Superior temporal gyrus (tissue), 1 donor: ENCODE measurements at regions not wholly inside any gene's neighbourhood (a gene's known extent, or its start where the extent isn't known, plus 50 kb on each side); places are given as distances from the start of the nearest gene placed in this dataset.
A peak's percentile ranks its signal among the peaks of the same experiment; 100 is the strongest.

ENCODE experiments used
- DNase-seq: peaks from one replicate; pipeline ENCODE4 v3.0.0-alpha.2; 2016; ENCODE audit errors: extremely low spot score

GRCh38 chr11:123378096-123378495 is 52.0 kb upstream of the GRAMD1B start:
- DNase-seq = no peak

DNA sequence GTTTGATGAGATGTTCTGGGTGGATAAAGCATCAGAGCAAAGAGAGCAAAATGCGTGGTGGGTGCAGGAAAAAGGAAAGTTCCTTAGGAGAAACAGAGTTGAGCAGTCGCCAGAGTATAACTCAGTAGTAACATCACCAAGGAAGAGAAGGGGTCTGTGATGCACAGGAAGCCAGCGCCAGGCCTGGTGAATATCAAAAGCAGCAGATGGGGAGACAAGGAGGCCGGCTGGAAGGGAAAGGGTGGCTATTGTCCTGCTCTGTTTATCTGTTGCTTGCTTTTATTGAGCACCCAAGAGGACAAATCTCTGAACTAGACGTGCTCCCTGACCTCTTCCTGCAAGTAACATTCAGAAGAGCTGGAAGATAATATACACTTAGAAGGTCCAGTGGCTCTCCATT is 52.7 kb upstream of the GRAMD1B start:
- no peak for DNase-seq

GRCh38 chr11:123375832-123376231 is 54.2 kb upstream of the GRAMD1B start:
- DNase-seq = no peak

GRCh38 chr11:123374622-123374968 is 55.5 kb upstream of the GRAMD1B start:
- no peak for DNase-seq

DNA sequence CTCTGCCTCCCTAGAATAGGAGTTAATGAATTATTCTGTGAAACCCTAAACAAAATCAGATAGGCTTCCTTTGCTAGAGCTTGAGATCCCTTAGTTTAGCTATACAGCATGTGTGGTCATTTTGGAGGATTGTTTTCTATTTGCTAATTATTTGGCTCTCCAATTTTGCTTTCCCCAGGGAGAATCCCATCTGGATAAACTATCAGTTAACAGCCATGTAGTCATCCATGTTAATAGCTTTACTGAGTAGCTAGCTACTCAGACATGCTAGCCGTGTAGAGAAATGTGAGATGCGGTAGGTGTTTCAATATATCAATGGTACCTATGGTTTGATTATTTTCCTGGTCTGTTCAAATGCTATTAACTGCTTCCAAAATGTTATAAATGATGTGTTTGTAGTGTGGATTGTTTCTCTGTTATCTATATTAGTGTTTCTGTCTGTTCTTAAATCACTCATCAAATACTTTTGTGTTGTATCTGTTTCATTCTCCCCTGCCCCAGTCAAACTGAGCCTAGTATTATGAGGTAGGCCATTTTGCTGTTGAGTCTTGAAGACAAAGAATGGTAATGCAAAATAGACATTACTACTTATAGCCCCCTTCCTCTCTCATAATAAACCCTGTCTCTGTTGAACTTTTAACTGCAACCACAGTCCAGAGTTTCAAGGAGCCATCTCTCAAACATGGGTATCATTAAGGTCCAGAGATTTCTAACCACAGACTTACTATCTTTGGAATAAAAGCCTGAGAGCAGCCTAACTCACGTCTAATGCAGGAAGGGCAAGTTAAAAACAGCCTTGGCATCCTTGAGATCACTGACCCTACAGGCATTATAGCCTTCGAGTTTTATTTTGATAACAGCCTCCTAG is 56.1 kb upstream of the GRAMD1B start:
- no peak for DNase-seq

DNA sequence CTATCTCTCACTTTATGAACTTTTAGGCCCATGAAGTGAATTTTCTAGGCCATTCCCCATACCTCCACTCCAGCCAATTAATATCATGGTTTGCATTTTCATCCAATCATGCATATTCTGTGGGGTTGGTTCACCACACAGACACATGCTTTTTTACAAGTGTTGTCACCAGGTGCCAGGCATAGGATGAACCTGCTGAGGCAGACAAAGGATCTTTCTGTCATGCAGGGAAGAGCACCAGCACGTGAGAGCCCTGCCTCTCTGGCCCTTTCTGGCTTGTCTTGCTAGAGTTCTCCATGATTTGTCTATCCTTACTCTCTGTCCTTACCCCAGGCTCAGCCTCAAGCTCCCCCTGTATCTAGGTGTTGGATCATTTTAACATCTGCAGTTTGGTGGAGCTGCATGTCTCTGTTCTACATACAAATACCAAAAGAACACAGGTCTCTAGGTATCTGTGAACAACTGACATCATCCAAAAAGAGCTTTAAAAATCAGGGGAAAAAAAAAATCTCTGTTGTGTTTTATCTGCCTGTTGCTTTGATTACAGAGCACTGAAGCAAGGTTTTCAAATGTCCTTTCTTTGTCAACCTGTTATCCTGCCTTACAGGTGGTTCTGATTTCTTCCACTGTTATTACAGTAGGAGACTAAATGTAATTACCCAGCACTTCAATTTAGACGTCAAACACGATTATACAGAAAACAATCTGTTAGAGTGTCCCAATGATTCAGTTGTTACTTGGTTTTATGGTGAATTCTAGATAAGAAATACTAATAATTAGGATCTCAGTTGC is 58.4 kb upstream of the GRAMD1B start:
- no peak for DNase-seq

- no peak for DNase-seq
Observed at GRCh38 chr11:123366924-123367323, 63.1 kb upstream of the GRAMD1B start.

- DNase-seq = no peak
Observed at GRCh38 chr11:123365955-123366354, 64.1 kb upstream of the GRAMD1B start.

DNA sequence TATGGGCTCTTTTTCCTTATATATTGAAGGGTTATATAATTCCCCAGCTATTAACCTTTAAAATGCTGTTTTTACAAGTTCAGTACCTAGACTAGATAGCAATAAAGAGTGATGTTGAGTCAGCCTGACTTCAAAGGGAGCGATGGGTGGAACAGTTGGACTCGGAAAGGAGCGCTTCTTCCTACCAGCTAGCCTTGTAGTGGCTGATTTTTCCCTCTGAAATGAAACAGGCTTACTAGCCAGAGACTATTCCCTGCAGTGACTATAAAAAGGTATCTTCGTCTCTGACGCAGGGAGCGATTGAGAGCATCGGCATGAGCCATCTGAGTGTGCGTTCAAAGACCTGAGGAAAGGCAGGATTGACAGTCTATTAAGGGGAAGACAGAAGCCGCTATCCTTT is 66.0 kb upstream of the GRAMD1B start:
- no peak for DNase-seq

DNA sequence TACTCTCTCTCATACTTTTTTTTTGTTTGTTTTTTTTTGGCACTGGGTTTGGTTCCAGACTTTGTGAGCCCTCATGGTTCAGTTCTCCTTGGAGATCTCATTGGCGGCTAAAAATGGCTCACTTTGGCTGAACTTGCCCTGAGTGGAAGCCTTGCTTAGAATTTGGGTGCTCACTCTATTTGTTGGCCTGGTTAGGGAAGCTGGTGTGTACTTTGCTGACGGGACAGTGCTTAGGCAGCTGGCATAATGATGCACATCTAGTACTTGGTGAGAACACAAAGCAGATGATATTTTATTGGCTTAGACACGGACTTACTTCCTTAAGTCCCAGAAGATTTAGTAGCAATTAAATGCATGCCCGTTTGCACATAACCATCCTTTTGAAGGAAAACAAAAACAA is 66.5 kb upstream of the GRAMD1B start:
- no peak for DNase-seq

- no peak for DNase-seq
Observed at GRCh38 chr11:123362941-123363340, 67.1 kb upstream of the GRAMD1B start.

- no peak for DNase-seq
Observed at GRCh38 chr11:123362186-123362585, 67.9 kb upstream of the GRAMD1B start.

GRCh38 chr11:123361110-123361509 is 69.0 kb upstream of the GRAMD1B start:
- DNase-seq = no peak

DNA sequence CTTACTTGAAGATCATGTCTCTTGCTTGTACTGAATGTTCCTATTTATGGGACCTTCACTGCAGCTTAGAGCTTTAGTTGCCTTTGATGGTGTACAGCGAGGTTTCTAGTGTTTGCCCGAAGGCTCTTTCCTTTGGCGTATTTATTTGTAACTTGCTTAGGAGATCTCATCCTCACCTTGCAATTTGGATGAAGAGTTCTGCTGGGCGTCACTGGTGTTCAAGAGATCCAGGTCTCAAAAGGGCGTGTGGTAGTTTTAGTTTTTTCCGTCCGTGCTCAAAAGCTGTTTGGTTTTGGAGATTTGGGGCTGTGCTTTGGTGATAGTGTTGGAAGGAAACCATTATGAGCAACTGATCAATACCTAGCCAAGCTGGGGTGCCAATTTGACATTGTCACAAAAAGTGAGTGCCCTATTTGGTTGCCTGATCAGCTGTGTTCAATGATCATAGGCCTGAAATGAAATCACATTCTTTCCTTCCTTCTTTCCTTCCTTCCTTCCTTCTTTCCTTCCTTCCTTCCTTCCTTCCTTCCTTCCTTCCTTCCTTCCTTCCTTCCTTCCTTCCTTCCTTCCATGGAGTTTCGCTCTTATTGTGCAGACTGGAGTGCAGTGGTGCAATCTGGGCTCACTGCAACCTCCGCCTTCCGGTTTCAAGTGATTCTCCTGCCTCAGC is 69.7 kb upstream of the GRAMD1B start:
- no peak for DNase-seq

GRCh38 chr11:123357990-123358827 is 71.9 kb upstream of the GRAMD1B start:
- peak; percentile 39 for DNase-seq

DNA sequence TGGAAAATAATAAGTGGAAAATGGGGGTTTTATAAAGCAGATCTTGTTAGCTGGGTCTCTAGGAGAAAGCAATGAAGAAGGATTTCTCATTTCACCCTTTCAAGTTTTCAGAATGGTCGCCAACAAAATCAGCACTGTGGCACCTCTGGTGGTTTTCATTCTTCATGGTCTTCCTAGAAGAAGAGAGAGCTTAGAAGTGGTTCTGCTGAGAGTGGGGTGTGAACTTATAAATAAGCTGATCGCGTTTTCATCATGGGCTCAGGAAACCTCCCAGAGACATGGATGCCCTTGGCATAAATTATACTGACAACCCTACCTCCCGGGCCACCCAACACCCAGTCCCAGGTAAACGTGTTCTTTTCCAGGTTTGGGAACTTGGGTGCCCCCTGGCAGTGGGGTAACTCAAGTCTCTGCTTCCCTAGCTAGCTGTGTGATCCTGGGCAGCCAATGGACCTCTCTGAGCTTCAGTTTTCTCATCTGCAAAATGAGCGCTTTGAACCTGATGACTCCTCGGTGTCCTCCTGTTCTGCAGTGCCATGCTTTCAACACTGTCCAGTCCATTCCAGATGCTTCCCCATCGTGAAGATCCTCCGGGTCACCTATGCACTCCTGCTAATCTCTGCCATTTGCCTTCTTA is 72.6 kb upstream of the GRAMD1B start:
- DNase-seq = no peak

- no peak for DNase-seq
Observed at GRCh38 chr11:123356539-123356938, 73.5 kb upstream of the GRAMD1B start.

- no peak for DNase-seq
Observed at GRCh38 chr11:123354371-123354975, 75.6 kb upstream of the GRAMD1B start.

DNA sequence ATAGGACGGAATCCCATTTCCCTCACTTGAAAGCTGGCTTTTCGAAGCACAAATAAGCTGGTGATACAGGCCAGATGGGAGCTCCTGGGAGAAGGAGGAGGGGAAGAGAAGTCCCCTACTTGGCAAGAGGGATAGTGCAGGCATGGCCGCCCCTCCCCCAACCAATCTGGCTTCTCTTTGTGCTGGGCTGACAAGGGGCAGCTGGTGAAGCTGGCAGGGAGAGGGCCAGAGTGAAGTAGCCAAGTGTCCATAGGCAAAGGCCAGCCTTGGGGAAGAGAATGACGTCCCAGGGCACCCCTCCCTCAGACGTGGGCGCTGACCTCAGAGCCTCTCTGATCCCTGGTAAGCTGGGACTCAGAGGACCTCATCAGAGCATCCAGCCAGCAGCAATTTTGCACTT is 78.7 kb upstream of the GRAMD1B start:
- DNase-seq = peak; percentile 83

DNA sequence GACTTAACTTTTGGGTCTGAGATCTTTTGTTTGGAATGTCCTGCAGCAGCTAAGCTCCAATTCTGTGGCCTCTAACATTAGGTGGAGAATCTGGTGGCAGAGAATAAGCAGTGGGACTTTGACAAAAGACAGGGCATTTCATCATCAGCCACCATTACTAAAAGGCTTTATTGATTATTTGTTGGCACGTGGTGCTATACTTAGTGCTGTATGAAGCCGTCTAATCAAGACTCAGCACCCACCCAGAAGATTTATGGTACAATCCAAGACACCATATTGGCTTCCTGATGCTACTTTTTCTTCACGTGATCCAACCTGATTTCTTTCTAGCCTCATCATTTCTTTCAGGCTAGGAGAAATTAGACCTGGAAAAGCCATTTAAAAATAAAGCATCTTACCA is 80.7 kb upstream of the GRAMD1B start:
- DNase-seq = no peak
